Panc1 (cell line): ENCODE measurements at regions not wholly inside any gene's neighbourhood (a gene's known extent, or its start where the extent isn't known, plus 50 kb on each side); places are given as distances from the start of the nearest gene placed in this dataset.

Experiments used
- ATAC-seq: fragments of 200-7000 bp; cut with Tn5 transposase; 2 replicates; pipeline ENCODE4 v1.9.1; 2020; ENCODE audit warnings: mild to moderate bottlenecking, moderate library complexity
- BruUV-seq: library from RNA; stranded (reverse); fragments of 400-500 nt; replicated peaks from 2 replicates; lab custom pipeline; 2021; lab: Mats Ljungman, UMichigan
- CTCF ChIA-PET: fragments of 300-600 bp; sonication (Branson Sonifier 250); formaldehyde crosslinking; loops from one replicate; lab custom pipeline; 2022; ENCODE audit warnings: antibody characterized with exemption; lab: Charles Lee
- POLR2A ChIA-PET: fragments of 300-600 bp; sonication (Branson Sonifier 250); formaldehyde crosslinking; loops from one replicate; lab custom pipeline; 2022; ENCODE audit warnings: antibody characterized with exemption; lab: Charles Lee
- DNase-seq: peaks from one replicate; pipeline ENCODE4 v3.0.0-alpha.2; 2010; ENCODE audit warnings: low read depth, low spot score
- H3K27ac ChIP-seq: 2 replicates; pipeline ENCODE4 v1.5.1; 2011; ENCODE audit warnings: mild to moderate bottlenecking, low read length, inconsistent platforms
- H3K27me3 ChIP-seq: fragments of 200-500 bp; sonication (Bioruptor generic); 2 replicates; pipeline ENCODE4 v1.6.0; 2014; ENCODE audit warnings: low read length, inconsistent platforms; ENCODE audit not compliant: control insufficient read depth, insufficient read depth
- H3K36me3 ChIP-seq: fragments of 200-500 bp; sonication (Bioruptor generic); 2 replicates; pipeline ENCODE4 v1.5.1; 2014; ENCODE audit warnings: inconsistent platforms, mild to moderate bottlenecking, low read length, moderate library complexity; ENCODE audit not compliant: control insufficient read depth, insufficient read depth
- H3K4me1 ChIP-seq: 2 replicates; pipeline ENCODE4 v1.5.1; 2011; ENCODE audit warnings: inconsistent platforms, mild to moderate bottlenecking, low read length, moderate library complexity; ENCODE audit not compliant: control insufficient read depth, insufficient read depth
- H3K4me3 ChIP-seq, 2 experiments: 2 replicates each; pipeline ENCODE4 v1.5.1; 2011 to 2012; ENCODE audit warnings: low read depth in 2 of 2, low read length in 2 of 2, mild to moderate bottlenecking in 2 of 2, inconsistent platforms in 1 of 2, moderate library complexity in 1 of 2
- H3K9me3 ChIP-seq: fragments of 200-500 bp; sonication (Bioruptor generic); 2 replicates; pipeline ENCODE4 v1.5.1; 2014; ENCODE audit warnings: low read depth, mild to moderate bottlenecking, inconsistent platforms, low read length, moderate library complexity; ENCODE audit not compliant: control insufficient read depth, insufficient read depth
- CTCF ChIP-seq: fragments of 450-650 bp; IDR thresholded peaks from 2 replicates; pipeline ENCODE4 v1.5.1; 2017; ENCODE audit warnings: mild to moderate bottlenecking
- POLR2AphosphoS5 ChIP-seq: IDR thresholded peaks from 2 replicates; pipeline ENCODE4 v1.6.1; 2012; ENCODE audit warnings: mild to moderate bottlenecking, low read depth, low read length, moderate library complexity
- REST ChIP-seq, 2 experiments: IDR thresholded peaks; 2 replicates each; pipeline ENCODE4 v1.6.1; 2011 to 2012; ENCODE audit warnings: low read depth in 2 of 2, control low read depth in 1 of 2, low read length in 1 of 2, mild to moderate bottlenecking in 1 of 2, moderate library complexity in 1 of 2; ENCODE audit not compliant: insufficient read depth in 1 of 2
- SIN3A ChIP-seq: IDR thresholded peaks from 2 replicates; pipeline ENCODE4 v1.6.1; 2012; ENCODE audit warnings: low read depth, mild to moderate bottlenecking, low read length, moderate library complexity, borderline replicate concordance; ENCODE audit not compliant: insufficient read depth
- TCF7L2 ChIP-seq: IDR thresholded peaks from 2 replicates; pipeline ENCODE4 v1.6.1; 2011; ENCODE audit warnings: mild to moderate bottlenecking, low read depth, low read length, inconsistent platforms
- in situ Hi-C: cut with HindIII; loops from 2 replicates; pipeline ENCODE4 v1.10.0; 2016; ENCODE audit warnings: low sequenced_read_pairs, low pct_unique_long_range_greater_than_20kb
- intact Hi-C: fragments of 100-400 bp; cut with micrococcal nuclease; formaldehyde crosslinking; loops from one replicate; pipeline ENCODE4 v1.10.0; 2022; ENCODE audit not compliant: unreplicated experiment

GRCh38 chr5:56367748-56368147 is 134.6 kb upstream of the ANKRD55 start:
- ChIA-PET POLR2A (no interaction called here), CTCF (no interaction called here)
- DNase-seq (no peak), ATAC-seq (no peak)
- H3K27me3 ChIP-seq = no peaks in the 10 kb centered on the region
- no peak overlapping the region for H3K4me3 ChIP-seq
- BruUV-seq = no TSS peak
- no peaks in the 10 kb centered on the region for H3K36me3 ChIP-seq
- no peaks in the 10 kb centered on the region for H3K9me3 ChIP-seq
- TF ChIP-seq POLR2AphosphoS5 (no peak), CTCF (no peak), TCF7L2 (no peak), REST (IDR thresholded peaks at IDR 0.05; ENCODE audit: insufficient read depth in 1 of 2, low read depth in 2 of 2, low read length in 1 of 2) (no peak), SIN3A (no peak)
- no peak overlapping the region for H3K27ac ChIP-seq
- intact Hi-C loops (no loop called here), in situ Hi-C loops (no loop called here)
- H3K4me1 ChIP-seq = no peaks in the 10 kb centered on the region

GRCh38 chr5:56366986-56367385 is 133.9 kb upstream of the ANKRD55 start:
- no peak for TF ChIP-seq SIN3A
- TF ChIP-seq REST (IDR thresholded peaks at IDR 0.05; ENCODE audit: insufficient read depth in 1 of 2, low read depth in 2 of 2, low read length in 1 of 2) = no peak
- no peak for TF ChIP-seq TCF7L2
- TF ChIP-seq CTCF = no peak
- no peak for TF ChIP-seq POLR2AphosphoS5
- Histone ChIP-seq H3K4me3 (no peak overlapping the region), H3K36me3 (no peaks in the 10 kb centered on the region), H3K27ac (no peak overlapping the region), H3K4me1 (no peaks in the 10 kb centered on the region), H3K9me3 (no peaks in the 10 kb centered on the region), H3K27me3 (no peaks in the 10 kb centered on the region)
- BruUV-seq = no TSS peak
- in situ Hi-C loops (no loop called here), intact Hi-C loops (no loop called here)
- ATAC-seq (no peak), DNase-seq (no peak)
- ChIA-PET POLR2A (no interaction called here), CTCF (interaction anchor here (0.6 kb wide), 1 partner anchor 1750 kb away, joined by 3 read pairs; no protein-coding TSS in a partner anchor)
